ENCODE measurements at regions not wholly inside any gene's neighbourhood (a gene's known extent, or its start where the extent isn't known, plus 50 kb on each side); places are given as distances from the start of the nearest gene placed in this dataset.

GRCh38 chr14:99037777-99038430 is 234.1 kb downstream of the BCL11B start:
- ChIA-PET CTCF (no interaction called here), POLR2A (no interaction called here)
- DNase-seq (ENCODE audit: extremely low spot score), result no peak
- TF ChIP-seq CTCF (IDR thresholded peaks at IDR 0.05; ENCODE audit: control extremely low read depth, extremely low read depth, low read depth, missing control alignments), result no peak

- no peak for TF ChIP-seq CTCF (IDR thresholded peaks at IDR 0.05; ENCODE audit: control extremely low read depth, extremely low read depth, low read depth, missing control alignments)
- no peak for DNase-seq (ENCODE audit: extremely low spot score)
- ChIA-PET CTCF (no interaction called here), POLR2A (no interaction called here)
These were observed 233.6 kb downstream of the BCL11B start for GRCh38 chr14:99038431-99038820.

DNA sequence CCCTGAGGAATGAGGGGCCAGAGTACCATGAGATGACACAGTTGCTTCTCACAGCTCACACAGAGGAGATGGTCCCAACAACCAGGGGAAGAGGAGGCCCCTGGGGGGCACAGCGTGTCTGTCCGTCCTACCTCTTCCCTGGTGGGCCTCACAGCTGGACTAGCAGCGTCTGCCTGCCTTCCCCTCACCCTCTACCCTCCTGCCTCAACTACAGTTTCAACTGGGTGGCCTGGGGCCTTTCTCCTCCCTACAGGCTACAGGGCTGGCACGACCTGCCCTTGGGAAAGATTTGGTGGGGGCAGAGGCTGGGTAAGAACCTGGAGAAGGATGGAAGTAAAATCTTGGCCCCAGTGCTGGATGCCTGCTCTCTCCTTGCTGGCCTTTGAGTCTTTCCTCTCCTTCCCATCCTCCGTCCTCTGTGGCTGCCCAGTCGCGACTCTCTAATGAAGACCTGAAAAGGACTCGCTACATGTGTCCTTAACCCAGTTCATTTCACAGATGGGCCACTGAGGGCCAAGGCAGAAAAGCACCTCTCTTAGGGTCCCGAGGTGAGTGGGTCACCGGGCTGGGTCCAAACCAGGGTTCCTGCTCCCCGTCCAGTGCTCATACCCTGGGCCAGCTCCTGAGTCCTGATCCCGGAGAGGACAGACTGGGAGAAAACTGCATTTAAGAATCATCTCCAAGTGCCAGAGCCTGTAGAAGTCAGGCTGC is 232.5 kb downstream of the BCL11B start:
- no peak for TF ChIP-seq CTCF (IDR thresholded peaks at IDR 0.05; ENCODE audit: control extremely low read depth, extremely low read depth, low read depth, missing control alignments)
- POLR2A ChIA-PET, result no interaction called here
- CTCF ChIA-PET, result no interaction called here
- DNase-seq (ENCODE audit: extremely low spot score), result no peak

DNA sequence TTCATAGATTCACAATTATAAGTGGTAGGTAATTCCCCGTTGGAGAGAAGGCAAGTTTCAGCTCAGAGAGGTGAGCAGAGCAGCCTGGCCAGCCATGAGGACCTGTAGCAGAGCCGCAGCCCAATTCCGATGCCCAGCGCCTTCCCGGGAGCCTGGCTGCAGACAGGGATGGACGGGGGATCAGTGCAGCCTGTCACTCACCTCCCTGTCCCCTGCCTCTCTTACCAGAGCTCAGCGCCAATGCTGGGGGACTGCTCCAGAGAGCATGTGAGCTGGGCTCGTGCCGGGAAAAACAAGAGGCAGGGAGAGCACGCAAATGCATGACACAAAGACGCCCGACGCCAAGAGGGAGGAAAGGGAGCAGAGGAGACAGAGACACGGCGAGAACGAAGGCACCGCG is 231.9 kb downstream of the BCL11B start:
- POLR2A ChIA-PET, result no interaction called here
- CTCF ChIA-PET, result no interaction called here
- DNase-seq (ENCODE audit: extremely low spot score), result no peak
- TF ChIP-seq CTCF (IDR thresholded peaks at IDR 0.05; ENCODE audit: control extremely low read depth, extremely low read depth, low read depth, missing control alignments), result no peak

DNA sequence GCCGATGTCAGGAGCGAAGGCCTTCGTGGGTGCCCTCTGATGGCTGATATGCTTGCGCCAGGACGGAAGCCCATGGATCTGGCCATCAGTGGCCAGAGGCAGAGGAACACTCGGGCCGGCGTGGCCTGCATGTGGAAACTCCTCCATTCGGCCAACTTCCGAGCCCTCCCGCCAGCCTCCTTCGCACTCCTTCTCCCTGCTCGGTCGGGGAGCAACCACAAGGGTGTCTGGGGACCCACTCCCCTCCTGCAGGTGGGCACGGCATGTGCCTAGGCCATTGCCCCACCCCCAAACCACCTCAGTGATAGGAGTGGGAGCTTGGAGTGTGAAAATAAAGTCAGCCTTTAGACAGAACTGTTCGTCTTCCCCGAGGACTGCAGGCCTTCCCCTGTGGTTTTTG is 231.3 kb downstream of the BCL11B start:
- ChIA-PET CTCF (no interaction called here), POLR2A (no interaction called here)
- TF ChIP-seq CTCF (IDR thresholded peaks at IDR 0.05; ENCODE audit: control extremely low read depth, extremely low read depth, low read depth, missing control alignments), result no peak
- DNase-seq (ENCODE audit: extremely low spot score), result no peak

DNA sequence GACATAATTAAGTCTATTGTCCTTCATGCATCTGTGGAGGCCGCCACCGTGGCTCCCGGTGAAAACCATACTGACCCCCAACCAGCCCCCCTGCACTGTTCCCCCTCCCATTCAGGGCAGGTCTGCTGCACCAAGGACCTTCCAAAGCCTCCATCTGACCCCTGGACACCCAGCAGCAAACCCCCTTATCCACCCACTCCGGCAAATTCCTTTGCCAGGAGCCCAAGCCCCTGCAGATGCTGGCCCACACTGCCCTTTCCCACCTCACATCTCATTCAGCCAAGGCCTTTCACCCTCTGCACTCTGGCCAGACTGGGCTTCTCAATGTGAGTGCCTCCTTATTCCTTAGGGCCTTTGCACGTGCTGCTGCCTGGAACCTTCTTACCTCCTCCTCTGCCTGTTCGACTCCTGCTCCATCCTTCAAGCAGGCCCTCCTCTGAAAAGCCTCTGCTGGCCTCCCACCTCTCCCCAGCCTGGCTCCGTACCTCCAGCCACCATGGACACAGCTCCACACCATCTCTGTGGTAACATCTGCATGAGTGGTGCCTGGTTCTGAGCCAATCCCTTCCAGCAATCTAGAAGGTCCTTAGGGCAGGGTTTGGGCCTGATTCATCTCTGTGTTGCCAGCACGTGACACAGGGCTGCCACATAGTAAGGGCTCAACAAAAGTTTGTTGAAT is 230.7 kb downstream of the BCL11B start:
- POLR2A ChIA-PET, result no interaction called here
- no peak for DNase-seq (ENCODE audit: extremely low spot score)
- CTCF ChIA-PET, result no interaction called here
- TF ChIP-seq CTCF (IDR thresholded peaks at IDR 0.05; ENCODE audit: control extremely low read depth, extremely low read depth, low read depth, missing control alignments), result no peak
